ENCODE measurements at regions not wholly inside any gene's neighbourhood (a gene's known extent, or its start where the extent isn't known, plus 50 kb on each side); places are given as distances from the start of the nearest gene placed in this dataset.

GRCh38 chr7:42575171-42575570 is 336.7 kb downstream of the C7orf25 start:
- intact Hi-C loops (cut with DNase I; ENCODE audit: low total_unique reads), result no loop called here
- TF ChIP-seq POLR2AphosphoS5 (IDR thresholded peaks at IDR 0.05) (no peak), POLR2A (IDR thresholded peaks at IDR 0.05) (no peak), CTCF (IDR thresholded peaks at IDR 0.05) (no peak), EP300 (IDR thresholded peaks at IDR 0.05; ENCODE audit: low read depth) (no peak)

GRCh38 chr7:42574685-42575084 is 337.2 kb downstream of the C7orf25 start:
- Histone ChIP-seq H3K9me3 (peaks cover 4% of the 10 kb centered on the region in 2 donors), H3K4me1 (peaks cover 5 to 34% (median 9%) of the 10 kb centered on the region in 4 donors), H3K4me3 (no peak overlapping the region), H3K27me3 (no peaks in the 10 kb centered on the region), H3K27ac (peak overlapping the region; percentile 16 to 55 (median 34)), H3K36me3 (no peaks in the 10 kb centered on the region)
- no peak for TF ChIP-seq POLR2AphosphoS5 (IDR thresholded peaks at IDR 0.05)
- TF ChIP-seq EP300 (IDR thresholded peaks at IDR 0.05; ENCODE audit: low read depth), result no peak
- TF ChIP-seq CTCF (IDR thresholded peaks at IDR 0.05), result peak in 1 of 5 experiments; percentile 11
- in situ Hi-C loops (cut with MboI; ENCODE audit: low pct_ligation_motif_present in 1 of 4, low pct_unique_long_range_greater_than_20kb in 1 of 4, low sequenced_read_pairs in 3 of 4) (no loop called here), intact Hi-C loops (cut with DNase I; ENCODE audit: low total_unique reads) (no loop called here)
- 67 to 74% methylated on average over 3 of the region's 3 CpGs for WGBS, 2 donors (ENCODE audit: low coverage in 1 of 2)
- no peak for DNase-seq

More at GRCh38 chr7:42575171-42575570, 336.7 kb downstream of the C7orf25 start:
- in situ Hi-C loops (cut with MboI; ENCODE audit: low pct_ligation_motif_present in 1 of 4, low pct_unique_long_range_greater_than_20kb in 1 of 4, low sequenced_read_pairs in 3 of 4), result no loop called here
- DNase-seq, result no peak
- no peaks in the 10 kb centered on the region for H3K27me3 ChIP-seq
- H3K27ac ChIP-seq, result peak overlapping the region; percentile 14 to 55 (median 22)
- peaks cover 5 to 34% (median 9%) of the 10 kb centered on the region in 4 donors for H3K4me1 ChIP-seq
- H3K4me3 ChIP-seq, result no peak overlapping the region
- peaks cover 4% of the 10 kb centered on the region in 2 donors for H3K9me3 ChIP-seq
- H3K36me3 ChIP-seq, result no peaks in the 10 kb centered on the region
- 61% methylated on average over 2 of the region's 2 CpGs; no CpG with 5 or more reads in 1 of the 2 donors for WGBS, 2 donors (ENCODE audit: low coverage in 1 of 2)

- no peaks in the 10 kb centered on the region for H3K27me3 ChIP-seq
- WGBS, 2 donors (ENCODE audit: low coverage in 1 of 2), result 35 to 37% methylated on average over 7 of the region's 7 CpGs
- in situ Hi-C loops (cut with MboI; ENCODE audit: low pct_ligation_motif_present in 1 of 4, low pct_unique_long_range_greater_than_20kb in 1 of 4, low sequenced_read_pairs in 3 of 4) (no loop called here), intact Hi-C loops (cut with DNase I; ENCODE audit: low total_unique reads) (no loop called here)
- no peak for TF ChIP-seq CTCF (IDR thresholded peaks at IDR 0.05)
- no peak for TF ChIP-seq POLR2AphosphoS5 (IDR thresholded peaks at IDR 0.05)
- no peak for TF ChIP-seq EP300 (IDR thresholded peaks at IDR 0.05; ENCODE audit: low read depth)
- TF ChIP-seq POLR2A (IDR thresholded peaks at IDR 0.05), result no peak
- peak overlapping the region; percentile 16 to 55 (median 34) for H3K27ac ChIP-seq
- no peak for DNase-seq
- H3K36me3 ChIP-seq, result no peaks in the 10 kb centered on the region
- peaks cover 0 to 1% of the 10 kb centered on the region in 2 donors for H3K9me3 ChIP-seq
- no peak overlapping the region for H3K4me3 ChIP-seq
- H3K4me1 ChIP-seq, result peaks cover 5 to 34% (median 9%) of the 10 kb centered on the region in 4 donors
These were observed 337.1 kb upstream of the GLI3 start for GRCh38 chr7:42573881-42574672.

GRCh38 chr7:42572561-42572960 is 335.6 kb upstream of the GLI3 start:
- intact Hi-C loops (cut with DNase I; ENCODE audit: low total_unique reads), result no loop called here
- TF ChIP-seq POLR2A (IDR thresholded peaks at IDR 0.05) (no peak), CTCF (IDR thresholded peaks at IDR 0.05) (no peak), EP300 (IDR thresholded peaks at IDR 0.05; ENCODE audit: low read depth) (no peak), POLR2AphosphoS5 (IDR thresholded peaks at IDR 0.05) (no peak)
- H3K4me3 ChIP-seq, result no peak overlapping the region
- H3K27me3 ChIP-seq, result no peaks in the 10 kb centered on the region
- DNase-seq, result no peak
- H3K27ac ChIP-seq, result peak overlapping the region in 2 of 4 donors; percentile 9 to 17
- WGBS, 2 donors (ENCODE audit: low coverage in 1 of 2), result 40 to 43% methylated on average over 1 of the region's 1 CpG
- H3K4me1 ChIP-seq, result peaks cover 5 to 35% (median 9%) of the 10 kb centered on the region in 4 donors
- in situ Hi-C loops (cut with MboI; ENCODE audit: low pct_ligation_motif_present in 1 of 4, low pct_unique_long_range_greater_than_20kb in 1 of 4, low sequenced_read_pairs in 3 of 4), result no loop called here
- no peaks in the 10 kb centered on the region for H3K9me3 ChIP-seq
- H3K36me3 ChIP-seq, result no peaks in the 10 kb centered on the region

Data from transverse colon (tissue), 4 donors.